ENCODE measurements at regions not wholly inside any gene's neighbourhood (a gene's known extent, or its start where the extent isn't known, plus 50 kb on each side); places are given as distances from the start of the nearest gene placed in this dataset.

DNA sequence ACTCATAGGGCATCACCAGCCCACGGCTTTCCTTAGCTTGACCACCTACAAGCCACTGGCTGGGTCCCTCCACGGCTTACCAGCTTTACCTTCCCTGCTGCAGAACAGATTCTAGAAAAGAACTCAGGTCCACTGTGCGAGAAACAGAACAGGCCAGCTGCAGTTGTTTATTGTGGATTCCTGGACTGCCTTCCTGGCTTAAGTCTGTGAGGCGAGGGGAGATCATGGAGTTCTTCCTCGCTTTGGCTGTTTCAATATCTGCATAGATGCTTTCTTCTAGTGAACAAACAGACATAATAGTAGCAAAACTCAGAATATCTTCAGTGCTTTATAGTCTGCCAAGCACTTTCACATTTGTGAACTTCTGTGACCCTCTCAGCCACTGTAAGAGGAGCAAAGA, 162.9 kb upstream of the HABP2 start:
- DNase-seq (ENCODE audit: low read depth) = no peak
- H3K4me3 ChIP-seq (ENCODE audit: low read depth, low read length) = no peak overlapping the region
- TF ChIP-seq, protein P1, sequence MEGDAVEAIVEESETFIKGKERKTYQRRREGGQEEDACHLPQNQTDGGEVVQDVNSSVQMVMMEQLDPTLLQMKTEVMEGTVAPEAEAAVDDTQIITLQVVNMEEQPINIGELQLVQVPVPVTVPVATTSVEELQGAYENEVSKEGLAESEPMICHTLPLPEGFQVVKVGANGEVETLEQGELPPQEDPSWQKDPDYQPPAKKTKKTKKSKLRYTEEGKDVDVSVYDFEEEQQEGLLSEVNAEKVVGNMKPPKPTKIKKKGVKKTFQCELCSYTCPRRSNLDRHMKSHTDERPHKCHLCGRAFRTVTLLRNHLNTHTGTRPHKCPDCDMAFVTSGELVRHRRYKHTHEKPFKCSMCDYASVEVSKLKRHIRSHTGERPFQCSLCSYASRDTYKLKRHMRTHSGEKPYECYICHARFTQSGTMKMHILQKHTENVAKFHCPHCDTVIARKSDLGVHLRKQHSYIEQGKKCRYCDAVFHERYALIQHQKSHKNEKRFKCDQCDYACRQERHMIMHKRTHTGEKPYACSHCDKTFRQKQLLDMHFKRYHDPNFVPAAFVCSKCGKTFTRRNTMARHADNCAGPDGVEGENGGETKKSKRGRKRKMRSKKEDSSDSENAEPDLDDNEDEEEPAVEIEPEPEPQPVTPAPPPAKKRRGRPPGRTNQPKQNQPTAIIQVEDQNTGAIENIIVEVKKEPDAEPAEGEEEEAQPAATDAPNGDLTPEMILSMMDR (IDR thresholded peaks at IDR 0.05; ENCODE audit: insufficient read depth, low read depth, low read length) = no peak

DNA sequence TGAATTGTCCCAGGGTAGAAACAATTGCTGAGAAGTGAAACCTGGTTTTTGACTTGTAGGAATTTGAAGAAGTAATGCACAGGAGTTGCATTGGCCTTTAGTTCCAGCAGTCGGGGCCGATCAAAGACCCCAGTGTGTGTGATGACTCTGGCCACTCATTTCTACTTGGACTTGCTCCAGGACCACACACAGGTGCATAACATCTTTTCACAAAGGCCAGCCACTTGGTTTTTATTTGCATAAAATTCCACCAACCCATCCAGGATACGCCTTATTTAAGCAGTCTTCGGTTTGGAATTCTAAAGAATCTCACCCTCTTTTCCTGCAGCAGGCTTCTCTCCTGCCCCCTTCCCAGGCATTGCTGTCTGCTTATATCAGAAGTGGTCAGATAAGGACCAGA, 162.0 kb upstream of the HABP2 start:
- H3K4me3 ChIP-seq (ENCODE audit: low read depth, low read length) = no peak overlapping the region
- TF ChIP-seq, protein P1 (IDR thresholded peaks at IDR 0.05; ENCODE audit: insufficient read depth, low read depth, low read length) = no peak
- DNase-seq (ENCODE audit: low read depth) = no peak

DNA sequence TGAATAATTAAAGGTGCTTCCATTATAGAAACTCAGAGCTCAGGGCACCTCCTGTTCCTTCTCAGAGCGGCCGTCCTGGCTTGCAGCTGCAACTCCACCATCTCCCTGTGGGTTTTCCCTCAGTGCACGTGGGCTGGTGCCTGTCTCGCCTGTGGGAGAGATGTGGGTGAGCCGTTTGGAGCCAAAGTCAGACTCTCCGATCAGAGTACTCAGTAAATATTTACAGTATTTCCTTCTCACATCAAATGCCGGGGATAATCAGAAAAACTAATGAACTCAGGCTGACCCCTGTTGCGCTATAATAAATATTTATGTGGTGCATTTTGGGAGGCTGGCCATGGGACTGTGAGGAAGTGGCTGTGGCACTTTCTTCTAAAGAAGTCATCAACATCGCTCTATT, 155.8 kb upstream of the HABP2 start:
- H3K4me3 ChIP-seq (ENCODE audit: low read depth, low read length) = no peak overlapping the region
- no peak for DNase-seq (ENCODE audit: low read depth)
- TF ChIP-seq, protein P1 (IDR thresholded peaks at IDR 0.05; ENCODE audit: insufficient read depth, low read depth, low read length) = no peak

DNA sequence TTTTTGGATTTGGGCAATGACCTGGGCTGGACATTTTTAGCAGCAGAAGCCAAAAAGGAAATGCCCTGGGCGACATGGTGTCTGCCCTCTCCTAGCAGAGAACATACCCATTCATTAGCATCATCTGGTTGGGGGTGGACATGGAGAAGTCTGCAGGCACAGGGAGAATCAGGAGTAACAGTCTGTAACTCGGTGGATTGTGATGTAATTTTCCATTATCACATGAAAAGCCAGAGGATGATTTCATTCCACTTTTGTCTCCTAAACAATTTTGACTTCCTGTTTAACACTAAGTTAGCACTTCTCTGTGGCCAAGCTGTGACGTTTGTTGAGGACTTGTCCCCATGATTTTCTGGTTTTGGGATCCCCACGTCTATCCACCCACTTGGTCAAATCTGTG, 153.8 kb upstream of the HABP2 start:
- DNase-seq (ENCODE audit: low read depth) = no peak
- TF ChIP-seq, protein P1 (IDR thresholded peaks at IDR 0.05; ENCODE audit: insufficient read depth, low read depth, low read length) = no peak
- H3K4me3 ChIP-seq (ENCODE audit: low read depth, low read length) = no peak overlapping the region

DNA sequence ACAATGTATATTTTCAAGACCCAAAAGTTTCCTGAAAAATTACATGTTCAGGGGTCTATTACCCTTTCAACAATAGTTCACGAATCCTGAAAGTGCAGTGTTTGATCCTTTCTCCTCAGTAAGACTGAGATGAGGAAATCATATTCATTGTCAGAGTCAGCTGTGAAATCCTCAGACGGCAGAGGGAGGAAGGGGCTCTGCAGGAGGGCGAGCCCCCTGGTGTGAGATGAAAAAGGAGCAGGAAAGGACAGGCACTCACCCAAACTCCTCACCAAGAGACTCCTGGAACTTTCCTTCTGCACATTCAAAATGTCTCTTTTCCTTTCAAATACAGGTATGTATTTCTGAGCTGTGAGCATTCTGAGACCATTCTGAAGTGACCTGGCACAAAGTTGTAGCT, 150.3 kb upstream of the HABP2 start:
- TF ChIP-seq, protein P1 (IDR thresholded peaks at IDR 0.05; ENCODE audit: insufficient read depth, low read depth, low read length) = no peak
- H3K4me3 ChIP-seq (ENCODE audit: low read depth, low read length) = no peak overlapping the region
- DNase-seq (ENCODE audit: low read depth) = no peak

DNA sequence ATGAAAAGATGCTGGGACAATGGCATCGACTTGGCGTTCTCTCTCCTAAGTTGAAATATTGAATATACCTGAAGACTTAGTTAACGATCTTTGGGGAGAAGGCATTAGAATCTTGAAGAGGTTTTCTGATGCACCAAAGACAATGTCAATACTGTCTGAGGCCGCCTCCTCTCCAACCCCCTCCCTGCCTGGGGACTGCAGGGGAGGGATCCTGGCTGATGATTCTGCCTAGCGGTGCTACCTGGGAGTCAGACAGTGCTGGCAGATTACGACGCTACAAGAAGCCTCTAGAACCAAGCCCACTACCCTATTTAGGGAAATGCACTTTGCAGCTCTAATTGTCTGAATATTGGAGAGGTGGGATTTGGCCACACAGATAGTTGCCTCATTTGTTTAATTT, 145.6 kb upstream of the HABP2 start:
- TF ChIP-seq, protein P1 (IDR thresholded peaks at IDR 0.05; ENCODE audit: insufficient read depth, low read depth, low read length) = no peak
- DNase-seq (ENCODE audit: low read depth) = no peak

DNA sequence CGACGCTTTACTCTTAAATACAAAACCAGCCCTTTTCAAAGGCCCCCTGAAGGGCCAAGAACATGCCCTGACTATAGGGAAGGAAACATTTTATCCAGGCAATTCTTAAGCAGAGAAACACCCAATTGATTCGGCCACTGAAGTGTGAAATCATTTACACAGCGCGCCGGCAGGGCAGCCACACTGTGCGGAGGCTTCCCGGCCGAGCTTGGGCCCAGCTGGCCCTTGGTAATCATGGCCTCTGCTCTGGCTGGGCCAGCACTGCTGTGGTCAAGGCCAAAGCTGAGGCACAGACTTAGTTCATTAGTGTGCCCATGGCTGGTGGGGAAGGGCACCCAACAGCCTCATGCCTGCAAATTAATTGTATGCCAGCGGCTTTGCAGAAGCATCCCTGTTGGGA, 143.7 kb upstream of the HABP2 start:
- DNase-seq (ENCODE audit: low read depth) = no peak
- H3K4me3 ChIP-seq (ENCODE audit: low read depth, low read length) = no peak overlapping the region
- TF ChIP-seq, protein P1 (IDR thresholded peaks at IDR 0.05; ENCODE audit: insufficient read depth, low read depth, low read length) = no peak

More for the DNA sequence above, 145.6 kb upstream of the HABP2 start:
- H3K4me3 ChIP-seq (ENCODE audit: low read depth, low read length) = no peak overlapping the region

Measured in fibroblast of villous mesenchyme (primary cell).